ENCODE measurements at regions not wholly inside any gene's neighbourhood (a gene's known extent, or its start where the extent isn't known, plus 50 kb on each side); places are given as distances from the start of the nearest gene placed in this dataset.

GRCh38 chr2:111702119-111702803 is 181.7 kb downstream of the ANAPC1 start:
- Histone ChIP-seq H4K8ac (ENCODE audit: low read length) (peak overlapping the region; percentile 39), H3K9me3 (ENCODE audit: control insufficient read depth, low read length) (no peaks in the 10 kb centered on the region), H3K36me3 (ENCODE audit: control insufficient read depth in 1 of 2, insufficient read depth in 2 of 2, low read depth in 1 of 2, low read length in 2 of 2) (no peaks in the 10 kb centered on the region), H3K4me1 (ENCODE audit: control insufficient read depth, insufficient read depth, low read depth, low read length) (peaks cover 49% of the 10 kb centered on the region), H2BK5ac (ENCODE audit: low read depth, low read length, poor library complexity, severe bottlenecking) (peak overlapping the region; percentile 54), H2AFZ (ENCODE audit: low read depth, low read length) (no peak overlapping the region), H2BK120ac (ENCODE audit: low read depth, low read length) (no peak overlapping the region), H2BK15ac (ENCODE audit: low read depth, poor library complexity, severe bottlenecking) (peak overlapping the region; percentile 61), H3K4ac (ENCODE audit: low read depth in 1 of 2, low read length in 2 of 2) (no peak overlapping the region), H3K14ac (ENCODE audit: low read length in 2 of 2) (no peak overlapping the region), H4K91ac (ENCODE audit: low read length) (no peak overlapping the region), H3K23ac (ENCODE audit: low read length in 2 of 2) (no peak overlapping the region), H3K4me2 (ENCODE audit: low read length, poor library complexity, severe bottlenecking) (no peak overlapping the region), H2AK5ac (ENCODE audit: low read length, severe bottlenecking) (peak overlapping the region; percentile 82), H3K4me3 (ENCODE audit: insufficient read depth in 1 of 2, low read depth in 1 of 2, low read length in 2 of 2) (no peak overlapping the region), H3K27ac (ENCODE audit: low read length, poor library complexity, severe bottlenecking) (no peak overlapping the region), H3K27me3 (ENCODE audit: control insufficient read depth in 1 of 2, insufficient read depth in 1 of 2, low read length in 2 of 2) (peaks cover 0 to 3% of the 10 kb centered on the region in 2 experiments), H3K18ac (ENCODE audit: low read depth in 1 of 2, low read length in 2 of 2) (peak overlapping the region; percentile 34 to 71), H3K79me1 (replicated peaks; ENCODE audit: low read length, poor library complexity, severe bottlenecking) (peaks cover 3% of the 10 kb centered on the region), H2BK12ac (ENCODE audit: low read length in 2 of 2) (peak overlapping the region; percentile 1 to 57), H3K9ac (ENCODE audit: low read length) (no peak overlapping the region)
- WGBS, result 60% methylated on average over 13 of the region's 14 CpGs
- peak; percentile 57 for DNase-seq

DNA sequence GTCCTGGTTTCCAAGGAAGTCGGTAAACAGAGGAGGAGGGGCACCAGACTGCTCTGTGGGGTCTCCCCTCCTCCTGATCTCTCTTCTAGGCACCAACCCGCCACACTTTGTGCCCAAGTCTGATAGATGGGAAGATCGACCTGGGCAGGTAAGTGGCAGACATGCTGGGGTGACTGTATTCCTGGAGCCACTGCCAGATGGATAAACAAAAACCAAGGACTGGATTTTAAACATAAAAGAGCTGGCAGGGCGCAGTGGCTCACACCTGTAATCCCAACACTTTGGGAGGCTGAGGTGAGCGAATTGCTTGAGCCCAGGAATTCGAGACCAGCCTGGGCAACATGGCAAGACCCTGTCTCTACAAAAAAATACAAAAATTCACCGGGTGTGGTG is 181.2 kb downstream of the ANAPC1 start:
- H2BK12ac ChIP-seq (ENCODE audit: low read length in 2 of 2), result peak overlapping the region in 1 of 2 experiments; percentile 57
- peak overlapping the region; percentile 82 for H2AK5ac ChIP-seq (ENCODE audit: low read length, severe bottlenecking)
- H4K91ac ChIP-seq (ENCODE audit: low read length), result no peak overlapping the region
- H2BK15ac ChIP-seq (ENCODE audit: low read depth, poor library complexity, severe bottlenecking), result peak overlapping the region; percentile 61
- H3K4me1 ChIP-seq (ENCODE audit: control insufficient read depth, insufficient read depth, low read depth, low read length), result peaks cover 50% of the 10 kb centered on the region
- peak overlapping the region in 1 of 2 experiments; percentile 28 for H3K18ac ChIP-seq (ENCODE audit: low read depth in 1 of 2, low read length in 2 of 2)
- no peak overlapping the region for H3K14ac ChIP-seq (ENCODE audit: low read length in 2 of 2)
- no peak overlapping the region for H3K4me3 ChIP-seq (ENCODE audit: insufficient read depth in 1 of 2, low read depth in 1 of 2, low read length in 2 of 2)
- no peak overlapping the region for H3K4ac ChIP-seq (ENCODE audit: low read depth in 1 of 2, low read length in 2 of 2)
- H3K4me2 ChIP-seq (ENCODE audit: low read length, poor library complexity, severe bottlenecking), result no peak overlapping the region
- no peak overlapping the region for H2BK120ac ChIP-seq (ENCODE audit: low read depth, low read length)
- no peaks in the 10 kb centered on the region for H3K36me3 ChIP-seq (ENCODE audit: control insufficient read depth in 1 of 2, insufficient read depth in 2 of 2, low read depth in 1 of 2, low read length in 2 of 2)
- H3K23ac ChIP-seq (ENCODE audit: low read length in 2 of 2), result no peak overlapping the region
- H3K27me3 ChIP-seq (ENCODE audit: control insufficient read depth in 1 of 2, insufficient read depth in 1 of 2, low read length in 2 of 2), result peaks cover 0 to 3% of the 10 kb centered on the region in 2 experiments
- no peak overlapping the region for H2AFZ ChIP-seq (ENCODE audit: low read depth, low read length)
- H2BK5ac ChIP-seq (ENCODE audit: low read depth, low read length, poor library complexity, severe bottlenecking), result no peak overlapping the region
- no peak overlapping the region for H3K9ac ChIP-seq (ENCODE audit: low read length)
- no peaks in the 10 kb centered on the region for H3K9me3 ChIP-seq (ENCODE audit: control insufficient read depth, low read length)
- no peak overlapping the region for H3K27ac ChIP-seq (ENCODE audit: low read length, poor library complexity, severe bottlenecking)
- 86% methylated on average over 7 of the region's 7 CpGs for WGBS
- DNase-seq, result no peak
- H3K79me1 ChIP-seq (replicated peaks; ENCODE audit: low read length, poor library complexity, severe bottlenecking), result peaks cover 3% of the 10 kb centered on the region
- H4K8ac ChIP-seq (ENCODE audit: low read length), result peak overlapping the region; percentile 0

GRCh38 chr2:111703759-111704158 is 180.2 kb downstream of the ANAPC1 start:
- Histone ChIP-seq H3K4me1 (ENCODE audit: control insufficient read depth, insufficient read depth, low read depth, low read length) (peaks cover 51% of the 10 kb centered on the region), H3K27ac (ENCODE audit: low read length, poor library complexity, severe bottlenecking) (peak overlapping the region; percentile 95), H2AFZ (ENCODE audit: low read depth, low read length) (peak overlapping the region; percentile 54), H4K91ac (ENCODE audit: low read length) (peak overlapping the region; percentile 27), H3K9me3 (ENCODE audit: control insufficient read depth, low read length) (no peaks in the 10 kb centered on the region), H3K4me2 (ENCODE audit: low read length, poor library complexity, severe bottlenecking) (no peak overlapping the region), H2BK5ac (ENCODE audit: low read depth, low read length, poor library complexity, severe bottlenecking) (peak overlapping the region; percentile 3), H3K4ac (ENCODE audit: low read depth in 1 of 2, low read length in 2 of 2) (peak overlapping the region in 1 of 2 experiments; percentile 54), H4K8ac (ENCODE audit: low read length) (no peak overlapping the region), H3K79me1 (replicated peaks; ENCODE audit: low read length, poor library complexity, severe bottlenecking) (peaks cover 3% of the 10 kb centered on the region), H3K36me3 (ENCODE audit: control insufficient read depth in 1 of 2, insufficient read depth in 2 of 2, low read depth in 1 of 2, low read length in 2 of 2) (no peaks in the 10 kb centered on the region), H3K18ac (ENCODE audit: low read depth in 1 of 2, low read length in 2 of 2) (peak overlapping the region in 1 of 2 experiments; percentile 16), H2BK15ac (ENCODE audit: low read depth, poor library complexity, severe bottlenecking) (no peak overlapping the region), H3K27me3 (ENCODE audit: control insufficient read depth in 1 of 2, insufficient read depth in 1 of 2, low read length in 2 of 2) (peaks cover 0 to 3% of the 10 kb centered on the region in 2 experiments), H3K4me3 (ENCODE audit: insufficient read depth in 1 of 2, low read depth in 1 of 2, low read length in 2 of 2) (no peak overlapping the region), H2BK12ac (ENCODE audit: low read length in 2 of 2) (peak overlapping the region in 1 of 2 experiments; percentile 45), H3K23ac (ENCODE audit: low read length in 2 of 2) (no peak overlapping the region), H3K14ac (ENCODE audit: low read length in 2 of 2) (peak overlapping the region in 1 of 2 experiments; percentile 44), H2AK5ac (ENCODE audit: low read length, severe bottlenecking) (peak overlapping the region; percentile 95), H3K9ac (ENCODE audit: low read length) (no peak overlapping the region), H2BK120ac (ENCODE audit: low read depth, low read length) (no peak overlapping the region)
- DNase-seq, result no peak
- WGBS, result 93% methylated on average over 5 of the region's 5 CpGs

- peak overlapping the region; percentile 3 for H2BK5ac ChIP-seq (ENCODE audit: low read depth, low read length, poor library complexity, severe bottlenecking)
- no peaks in the 10 kb centered on the region for H3K9me3 ChIP-seq (ENCODE audit: control insufficient read depth, low read length)
- no peak overlapping the region for H2AFZ ChIP-seq (ENCODE audit: low read depth, low read length)
- H3K4me2 ChIP-seq (ENCODE audit: low read length, poor library complexity, severe bottlenecking), result no peak overlapping the region
- peak overlapping the region in 1 of 2 experiments; percentile 51 for H2BK12ac ChIP-seq (ENCODE audit: low read length in 2 of 2)
- H2BK15ac ChIP-seq (ENCODE audit: low read depth, poor library complexity, severe bottlenecking), result no peak overlapping the region
- H3K14ac ChIP-seq (ENCODE audit: low read length in 2 of 2), result no peak overlapping the region
- H2BK120ac ChIP-seq (ENCODE audit: low read depth, low read length), result no peak overlapping the region
- no peak overlapping the region for H4K91ac ChIP-seq (ENCODE audit: low read length)
- H3K27me3 ChIP-seq (ENCODE audit: control insufficient read depth in 1 of 2, insufficient read depth in 1 of 2, low read length in 2 of 2), result peaks cover 0 to 3% of the 10 kb centered on the region in 2 experiments
- H4K8ac ChIP-seq (ENCODE audit: low read length), result peak overlapping the region; percentile 52
- DNase-seq, result peak; percentile 78
- peak overlapping the region; percentile 95 for H3K27ac ChIP-seq (ENCODE audit: low read length, poor library complexity, severe bottlenecking)
- peak overlapping the region in 1 of 2 experiments; percentile 28 for H3K18ac ChIP-seq (ENCODE audit: low read depth in 1 of 2, low read length in 2 of 2)
- peaks cover 3% of the 10 kb centered on the region for H3K79me1 ChIP-seq (replicated peaks; ENCODE audit: low read length, poor library complexity, severe bottlenecking)
- WGBS, result 23% methylated on average over 6 of the region's 6 CpGs
- no peak overlapping the region for H3K4ac ChIP-seq (ENCODE audit: low read depth in 1 of 2, low read length in 2 of 2)
- H3K23ac ChIP-seq (ENCODE audit: low read length in 2 of 2), result no peak overlapping the region
- no peak overlapping the region for H3K9ac ChIP-seq (ENCODE audit: low read length)
- H2AK5ac ChIP-seq (ENCODE audit: low read length, severe bottlenecking), result peak overlapping the region; percentile 95
- H3K36me3 ChIP-seq (ENCODE audit: control insufficient read depth in 1 of 2, insufficient read depth in 2 of 2, low read depth in 1 of 2, low read length in 2 of 2), result no peaks in the 10 kb centered on the region
- no peak overlapping the region for H3K4me3 ChIP-seq (ENCODE audit: insufficient read depth in 1 of 2, low read depth in 1 of 2, low read length in 2 of 2)
- H3K4me1 ChIP-seq (ENCODE audit: control insufficient read depth, insufficient read depth, low read depth, low read length), result peaks cover 50% of the 10 kb centered on the region
These were observed 179.7 kb downstream of the ANAPC1 start for GRCh38 chr2:111704246-111704645.

Measured in mesenchymal stem cell (in vitro differentiated cells and primary cell).